ENCODE measurements at regions not wholly inside any gene's neighbourhood (a gene's known extent, or its start where the extent isn't known, plus 50 kb on each side); places are given as distances from the start of the nearest gene placed in this dataset.

DNA sequence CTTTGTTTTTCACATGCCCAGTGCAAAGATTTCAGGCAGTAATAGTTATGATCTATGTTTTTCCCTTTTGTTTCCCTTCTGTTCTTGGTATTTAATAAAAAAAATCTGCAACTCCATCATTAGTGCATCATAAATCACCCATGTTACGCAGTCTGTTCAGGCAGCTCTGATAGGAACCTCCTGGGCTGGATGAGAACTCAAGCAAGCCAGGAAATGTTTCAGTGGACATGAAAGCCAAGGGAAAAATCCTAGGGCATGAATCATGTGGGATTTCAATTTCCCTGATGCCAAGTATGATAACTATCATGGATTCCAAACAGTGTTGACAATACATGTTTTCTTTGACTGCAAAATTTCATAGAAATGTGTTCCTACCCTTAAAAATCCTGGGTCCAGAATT lies 119.7 kb upstream of the TARS1 start:
- Mint-ChIP-seq H3K27ac (no peak overlapping the region), H3K9me3 (no peaks in the 10 kb centered on the region), H3K36me3 (ENCODE audit: low read depth) (no peaks in the 10 kb centered on the region), H3K4me3 (no peak overlapping the region), H3K4me1 (no peaks in the 10 kb centered on the region), H3K27me3 (ENCODE audit: insufficient read depth) (no peaks in the 10 kb centered on the region)
- Histone ChIP-seq H3K4me3 (ENCODE audit: low read length) (no peak overlapping the region), H3K9me3 (ENCODE audit: control insufficient read depth, low read length) (no peaks in the 10 kb centered on the region), H3K36me3 (ENCODE audit: control insufficient read depth, insufficient read depth, low read length) (no peaks in the 10 kb centered on the region), H3K9ac (ENCODE audit: extremely low read depth, low read length, poor library complexity, severe bottlenecking) (no peak overlapping the region), H3K4me1 (ENCODE audit: control insufficient read depth, insufficient read depth, low read length) (no peaks in the 10 kb centered on the region), H3K27me3 (ENCODE audit: control insufficient read depth, insufficient read depth, low read length, poor library complexity, severe bottlenecking) (no peaks in the 10 kb centered on the region), H3K27ac (ENCODE audit: low read depth, low read length) (no peak overlapping the region)
- no peak for TF ChIP-seq CTCF (conservative IDR thresholded peaks at IDR 0.05)
- DNase-seq, result no peak
- WGBS, 2 experiments (ENCODE audit: insufficient coverage in 1 of 2, insufficient read length in 1 of 2), result 100% methylated on average over 1 of the region's 1 CpG; no CpG with 5 or more reads in 1 of the 2 experiments

DNA sequence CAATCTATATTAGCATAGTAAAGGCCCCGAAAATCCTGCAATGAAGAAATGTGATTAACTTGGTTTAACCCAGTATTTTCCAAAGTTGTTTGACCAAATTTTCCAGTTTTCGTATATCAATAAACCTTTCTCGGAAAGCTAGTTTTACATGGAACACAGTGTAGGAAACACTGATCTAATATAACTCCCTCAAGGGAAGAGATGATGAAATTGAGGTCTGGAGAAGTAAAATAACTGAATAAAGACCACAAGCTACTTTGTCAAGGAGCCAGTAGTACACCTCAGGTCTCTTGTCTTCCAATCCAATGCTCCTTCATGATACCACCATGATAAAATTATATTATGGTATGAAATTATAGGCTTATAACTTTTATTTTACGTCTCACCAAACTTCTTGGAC lies 118.1 kb upstream of the TARS1 start:
- Histone ChIP-seq H3K4me3 (ENCODE audit: low read length) (no peak overlapping the region), H3K27me3 (ENCODE audit: control insufficient read depth, insufficient read depth, low read length, poor library complexity, severe bottlenecking) (no peaks in the 10 kb centered on the region), H3K36me3 (ENCODE audit: control insufficient read depth, insufficient read depth, low read length) (no peaks in the 10 kb centered on the region), H3K4me1 (ENCODE audit: control insufficient read depth, insufficient read depth, low read length) (no peaks in the 10 kb centered on the region), H3K27ac (ENCODE audit: low read depth, low read length) (no peak overlapping the region), H3K9ac (ENCODE audit: extremely low read depth, low read length, poor library complexity, severe bottlenecking) (no peak overlapping the region), H3K9me3 (ENCODE audit: control insufficient read depth, low read length) (no peaks in the 10 kb centered on the region)
- Mint-ChIP-seq H3K27me3 (ENCODE audit: insufficient read depth) (no peaks in the 10 kb centered on the region), H3K4me1 (no peaks in the 10 kb centered on the region), H3K36me3 (ENCODE audit: low read depth) (no peaks in the 10 kb centered on the region), H3K4me3 (no peak overlapping the region), H3K9me3 (no peaks in the 10 kb centered on the region), H3K27ac (no peak overlapping the region)
- TF ChIP-seq CTCF (conservative IDR thresholded peaks at IDR 0.05), result no peak
- DNase-seq, result no peak
- 91 to 100% methylated on average over 1 to 3 of the region's 4 CpGs for WGBS, 2 experiments (ENCODE audit: insufficient coverage in 1 of 2, insufficient read length in 1 of 2)

DNA sequence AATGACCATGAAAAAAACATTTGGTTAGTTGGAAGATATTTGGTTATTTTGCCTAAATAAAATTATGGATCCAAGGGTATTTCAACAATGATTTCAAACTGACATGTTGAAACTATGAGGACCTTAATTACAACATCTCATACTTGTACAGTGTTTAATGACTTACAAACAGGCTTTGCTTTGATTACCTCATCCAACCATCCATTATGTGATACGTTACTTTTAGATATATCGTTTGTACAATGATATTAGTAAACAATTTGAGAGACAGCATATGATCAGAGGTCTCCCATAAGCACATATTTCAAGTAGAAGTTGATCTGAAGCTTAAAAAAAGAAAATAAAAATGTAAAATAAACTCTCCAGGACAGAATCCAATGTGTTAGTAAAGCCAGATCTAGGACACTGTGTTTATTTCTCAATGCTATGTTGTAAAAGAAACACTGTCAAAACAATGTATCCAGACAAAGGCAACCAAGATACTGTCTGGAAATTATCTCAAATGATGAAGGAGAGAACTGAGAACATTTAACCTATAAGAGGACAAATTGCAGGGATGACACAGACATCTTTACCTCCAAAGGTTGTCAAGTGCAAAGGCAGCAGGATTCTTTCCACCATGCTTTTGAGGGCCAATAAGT lies 116.0 kb upstream of the TARS1 start:
- no peaks in the 10 kb centered on the region for H3K9me3 Mint-ChIP-seq
- WGBS, 2 experiments (ENCODE audit: insufficient coverage in 1 of 2, insufficient read length in 1 of 2), result 100% methylated on average over 2 of the region's 2 CpGs; no CpG with 5 or more reads in 1 of the 2 experiments
- Histone ChIP-seq H3K27ac (ENCODE audit: low read depth, low read length) (no peak overlapping the region), H3K9me3 (ENCODE audit: control insufficient read depth, low read length) (no peaks in the 10 kb centered on the region), H3K4me1 (ENCODE audit: control insufficient read depth, insufficient read depth, low read length) (no peaks in the 10 kb centered on the region), H3K36me3 (ENCODE audit: control insufficient read depth, insufficient read depth, low read length) (no peaks in the 10 kb centered on the region), H3K9ac (ENCODE audit: extremely low read depth, low read length, poor library complexity, severe bottlenecking) (no peak overlapping the region), H3K27me3 (ENCODE audit: control insufficient read depth, insufficient read depth, low read length, poor library complexity, severe bottlenecking) (no peaks in the 10 kb centered on the region), H3K4me3 (ENCODE audit: low read length) (no peak overlapping the region)
- H3K36me3 Mint-ChIP-seq (ENCODE audit: low read depth), result no peaks in the 10 kb centered on the region
- TF ChIP-seq CTCF (conservative IDR thresholded peaks at IDR 0.05), result no peak
- no peak overlapping the region for H3K4me3 Mint-ChIP-seq
- H3K27ac Mint-ChIP-seq, result no peak overlapping the region
- no peaks in the 10 kb centered on the region for H3K27me3 Mint-ChIP-seq (ENCODE audit: insufficient read depth)
- no peak for DNase-seq
- no peaks in the 10 kb centered on the region for H3K4me1 Mint-ChIP-seq
